SW480 (cell line): ENCODE measurements at regions not wholly inside any gene's neighbourhood (a gene's known extent, or its start where the extent isn't known, plus 50 kb on each side); places are given as distances from the start of the nearest gene placed in this dataset.
"Not testable (repeated sequence)": the region's sequence is repeated elsewhere in the genome, so short reads cannot be mapped to it uniquely, and the experiment has no call there.

Experiments
- DNase-seq: peaks from one replicate; pipeline ENCODE4 v3.0.0-alpha.2; 2016; ENCODE audit warnings: low spot score

DNA sequence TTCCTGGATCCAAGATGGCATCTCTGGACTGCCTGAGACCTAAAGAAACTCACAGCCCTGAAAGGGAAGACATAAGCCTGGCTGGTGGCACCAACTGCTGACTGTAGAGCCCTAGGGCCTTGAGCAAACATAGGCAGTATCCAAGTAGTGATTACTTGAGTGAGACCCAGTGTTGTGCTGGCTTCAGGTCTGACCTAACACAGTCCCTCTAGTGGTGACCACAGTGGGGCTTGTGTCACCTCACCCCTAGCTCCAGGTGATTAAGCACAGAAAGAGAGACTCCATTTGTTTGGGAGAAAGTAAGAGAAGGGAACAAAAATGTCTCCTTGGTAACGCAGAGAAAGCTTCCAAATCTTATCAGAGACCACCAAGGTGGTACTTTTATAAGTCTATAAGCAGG, 496.3 kb upstream of the HTR2C start:
- no peak for DNase-seq

DNA sequence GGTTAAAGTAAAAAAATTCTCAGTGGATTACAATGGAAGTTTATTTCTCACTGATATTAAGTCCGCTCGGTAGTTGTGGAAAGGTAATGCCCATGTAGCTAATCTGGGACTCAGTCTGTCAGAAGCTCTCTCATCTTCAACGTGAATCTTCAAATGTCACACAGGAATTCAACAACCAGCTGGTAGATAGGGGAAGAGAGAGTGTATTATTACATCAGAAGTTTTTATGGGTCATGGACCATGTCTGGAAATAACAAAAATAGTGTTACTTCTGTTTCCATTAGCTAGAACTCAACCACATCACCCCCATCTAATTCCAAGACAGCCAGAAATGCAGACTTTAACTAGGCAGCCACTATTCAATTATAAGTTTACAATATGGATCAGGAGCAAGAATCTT, 506.1 kb upstream of the HTR2C start:
- no peak for DNase-seq

DNA sequence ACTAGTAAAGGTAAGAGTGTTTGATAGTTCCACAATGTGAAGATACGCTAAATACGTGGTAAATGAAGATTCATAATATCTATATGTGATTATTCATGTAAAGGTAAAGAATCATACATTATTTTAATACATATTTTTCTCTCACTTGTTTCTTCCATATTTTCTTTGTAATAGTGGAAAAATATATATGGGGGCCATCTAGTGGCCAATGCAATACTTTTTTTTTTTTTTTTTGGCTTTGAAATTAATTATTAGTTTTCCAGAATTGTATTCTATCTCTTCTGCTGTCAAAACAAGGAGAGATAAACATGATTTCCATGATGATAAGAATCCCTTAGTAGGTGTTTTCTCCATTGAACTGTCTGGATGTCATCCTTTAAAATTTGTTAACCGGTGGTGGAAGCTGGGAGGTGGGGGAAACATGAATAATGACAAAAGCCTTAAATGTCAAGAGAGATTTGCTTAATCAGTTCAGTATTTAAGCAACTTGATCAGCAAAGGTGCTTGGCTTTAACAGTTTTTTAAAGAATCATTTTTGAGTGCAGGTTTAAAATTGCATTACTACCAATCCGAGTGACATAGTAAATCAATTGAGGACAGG, 508.7 kb upstream of the HTR2C start:
- DNase-seq, result no peak

DNA sequence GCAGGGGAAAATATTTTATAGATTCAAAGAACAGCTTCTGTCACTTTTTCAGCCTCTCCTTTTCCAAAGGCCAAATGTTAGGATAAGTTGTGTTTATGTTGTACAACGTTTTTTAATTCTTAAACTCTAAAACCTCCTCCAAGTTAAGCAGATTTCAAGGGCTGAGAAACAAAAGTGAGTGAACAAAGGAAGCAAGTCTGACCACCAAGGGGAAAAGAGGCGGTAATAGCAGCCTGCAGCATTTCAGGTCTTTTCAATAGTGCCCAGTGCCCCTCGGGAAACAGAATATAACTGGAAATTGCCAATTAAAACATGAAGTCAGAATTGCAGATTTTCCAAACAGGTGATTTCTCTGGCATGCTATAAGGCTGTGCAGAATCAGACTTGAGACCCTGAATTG, 510.0 kb upstream of the HTR2C start:
- DNase-seq, result no peak

DNA sequence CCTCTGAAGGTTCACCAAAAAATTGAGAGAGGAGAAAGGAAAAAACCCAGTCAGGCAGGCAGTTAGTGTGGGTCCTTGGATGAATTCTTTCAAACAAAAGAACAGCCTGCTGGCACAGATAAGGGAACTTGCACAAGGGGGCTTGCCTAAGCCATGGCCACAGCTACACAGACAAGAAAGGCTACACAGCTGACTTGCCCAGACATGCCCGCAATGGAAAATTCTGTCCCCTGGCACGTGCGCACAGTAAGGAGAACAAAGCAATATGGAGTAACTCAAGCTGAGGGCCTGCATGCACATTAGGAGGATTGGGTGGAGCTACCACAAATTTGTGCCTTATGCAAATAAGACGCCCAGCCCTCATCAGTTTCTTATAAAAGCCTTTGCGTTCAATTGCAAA, 512.5 kb upstream of the HTR2C start:
- DNase-seq, result no peak

DNA sequence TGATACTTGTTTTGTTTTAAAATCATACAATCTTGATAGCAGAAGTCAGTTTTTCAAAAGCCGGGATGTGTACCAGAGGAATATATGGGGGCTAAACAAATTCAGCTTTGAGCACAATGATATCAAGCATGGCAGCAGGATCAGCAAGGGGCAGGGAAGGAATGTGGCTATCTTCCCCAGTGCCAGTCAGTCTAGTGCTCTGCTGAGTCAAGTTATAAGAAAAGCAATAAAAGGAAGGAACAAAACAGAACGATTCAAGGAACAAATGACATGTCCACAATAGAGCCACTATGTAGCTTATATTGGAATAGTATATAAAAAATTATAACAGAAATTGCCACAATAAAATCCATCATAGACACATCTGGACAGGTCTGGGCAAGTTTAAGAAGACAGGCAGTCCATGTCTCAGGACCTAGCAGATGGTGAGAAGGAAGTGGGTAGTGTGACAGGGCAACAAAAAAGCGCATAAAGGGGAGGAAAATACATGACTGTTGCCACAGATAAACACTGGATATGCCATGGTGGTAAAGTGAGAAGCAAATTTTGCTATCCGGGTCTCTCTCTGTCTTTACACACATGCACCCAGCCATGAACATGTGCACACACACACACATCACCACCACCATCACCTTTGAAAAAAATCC, 518.2 kb upstream of the HTR2C start:
- no peak for DNase-seq

DNA sequence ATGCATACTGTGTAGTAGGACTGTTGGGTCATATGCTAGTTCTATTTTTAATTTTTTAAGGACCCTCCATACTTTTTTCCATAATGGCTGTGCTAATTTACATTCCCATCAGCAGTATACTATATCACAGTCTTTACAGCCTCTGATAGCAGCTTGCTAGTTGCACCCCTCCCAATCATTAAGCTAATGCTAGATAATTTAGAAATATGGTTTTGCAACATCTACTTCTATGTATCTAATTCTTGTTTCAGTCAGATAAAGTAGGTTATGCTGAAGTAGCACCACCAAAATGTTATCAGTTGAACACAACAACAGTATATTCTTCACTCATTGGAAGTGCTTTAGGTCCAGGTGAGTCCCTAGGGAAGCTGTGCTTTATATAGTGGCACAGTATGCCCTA, 522.7 kb upstream of the HTR2C start:
- DNase-seq, result no peak

DNA sequence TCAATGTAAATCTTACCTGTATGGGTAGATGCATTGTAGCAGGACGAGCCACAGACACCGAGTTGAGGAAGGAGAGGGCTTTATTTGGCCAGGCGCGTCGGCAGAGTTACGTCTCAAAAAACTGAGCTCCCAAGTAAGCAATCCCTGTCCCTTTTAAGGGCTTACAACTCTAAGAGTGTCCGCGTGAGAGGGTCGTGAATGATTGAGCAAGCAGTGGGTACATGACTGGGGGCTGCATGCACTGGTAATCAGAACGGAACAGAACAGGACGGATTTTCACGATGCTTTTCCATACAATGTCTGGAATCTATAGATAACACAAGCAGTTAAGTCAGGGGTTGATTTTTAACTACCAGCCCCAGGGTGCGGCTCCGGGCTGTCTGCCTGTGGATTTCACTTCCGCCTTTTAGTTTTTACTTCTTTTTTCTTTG, 524.9 kb upstream of the HTR2C start:
- no peak for DNase-seq

DNA sequence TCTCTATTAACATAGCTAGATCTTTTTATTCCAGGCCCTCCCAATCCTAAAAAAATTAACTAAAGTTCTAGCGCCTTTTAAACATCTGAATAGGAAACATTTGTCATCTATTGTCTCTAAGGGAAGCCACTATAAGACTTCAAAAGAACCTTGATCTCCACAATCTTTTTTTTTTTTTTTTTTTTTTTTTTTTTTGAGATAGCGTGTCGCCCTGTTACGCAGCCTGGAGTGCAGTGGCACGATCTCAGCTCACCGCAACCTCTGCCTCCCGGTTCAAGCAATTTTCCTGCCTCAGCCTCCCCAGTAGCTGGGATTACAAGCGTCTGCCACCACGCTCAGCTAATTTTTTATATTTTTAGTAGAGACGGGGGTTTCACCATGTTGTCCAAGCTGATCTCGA, 526.5 kb upstream of the HTR2C start:
- DNase-seq, result not testable (repeated sequence)

DNA sequence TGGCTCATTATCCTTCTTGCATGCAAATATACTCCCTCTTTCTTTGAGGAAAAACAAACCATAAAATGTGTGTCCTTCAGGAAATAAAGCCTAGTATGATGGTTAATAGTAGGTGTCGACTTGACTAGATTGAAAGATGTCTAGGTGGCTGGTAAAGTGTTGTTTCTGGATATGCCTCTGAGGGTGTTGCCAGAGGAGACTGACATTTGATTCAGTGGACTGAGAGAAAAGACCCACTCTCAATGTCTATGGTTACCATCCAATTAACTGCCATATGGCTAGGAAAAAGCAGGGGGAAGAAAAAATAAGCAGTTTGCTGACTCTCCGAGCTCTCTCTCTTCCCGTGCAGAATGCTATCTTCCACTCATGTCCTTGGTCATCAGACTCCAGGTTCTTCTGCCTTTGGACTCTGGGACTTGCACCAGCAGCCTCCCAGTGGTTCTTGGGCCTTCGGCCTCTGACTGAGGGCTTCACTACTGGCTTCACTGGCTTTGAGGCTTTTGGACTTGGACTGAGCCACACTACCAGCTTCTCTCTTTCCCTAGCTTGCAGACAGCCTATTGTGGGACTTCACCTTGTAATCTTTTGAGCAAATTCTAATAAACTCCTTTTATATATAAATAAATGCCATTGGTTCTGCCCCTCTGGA, 532.1 kb upstream of the HTR2C start:
- DNase-seq, result no peak

DNA sequence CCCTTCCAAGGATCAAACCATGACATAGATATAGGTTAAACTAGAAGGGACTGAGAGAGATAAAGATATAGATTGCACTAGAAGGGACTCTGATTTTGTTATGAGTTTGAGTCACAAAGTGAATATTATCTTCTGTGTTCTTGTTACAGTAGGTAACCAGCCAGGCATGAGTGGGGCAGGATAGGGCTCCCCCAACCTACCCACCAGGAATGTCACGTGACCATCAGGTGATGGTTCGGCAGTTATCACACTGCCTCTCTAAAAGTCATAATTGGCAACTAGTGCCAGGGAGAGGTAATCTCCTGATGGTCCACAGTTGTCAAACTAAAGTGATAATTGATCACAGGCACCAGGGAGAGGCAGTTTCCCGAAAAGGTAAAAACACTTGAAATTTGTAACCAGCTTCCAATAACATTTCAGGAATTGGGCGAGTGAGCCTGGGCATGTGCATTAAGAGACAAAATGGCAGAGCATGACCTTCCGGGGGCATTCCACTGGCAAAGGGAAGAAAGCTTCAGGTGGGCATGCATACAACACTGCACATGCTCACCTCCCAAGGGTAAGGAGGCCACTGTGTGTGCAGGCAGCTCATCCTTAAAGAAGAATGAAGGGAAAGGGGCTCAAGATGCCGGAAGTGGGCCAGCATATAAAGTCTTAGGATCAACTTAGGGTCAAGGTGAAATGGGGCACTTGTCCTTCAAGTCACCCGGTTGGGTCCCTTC, 533.6 kb upstream of the HTR2C start:
- DNase-seq, result no peak

DNA sequence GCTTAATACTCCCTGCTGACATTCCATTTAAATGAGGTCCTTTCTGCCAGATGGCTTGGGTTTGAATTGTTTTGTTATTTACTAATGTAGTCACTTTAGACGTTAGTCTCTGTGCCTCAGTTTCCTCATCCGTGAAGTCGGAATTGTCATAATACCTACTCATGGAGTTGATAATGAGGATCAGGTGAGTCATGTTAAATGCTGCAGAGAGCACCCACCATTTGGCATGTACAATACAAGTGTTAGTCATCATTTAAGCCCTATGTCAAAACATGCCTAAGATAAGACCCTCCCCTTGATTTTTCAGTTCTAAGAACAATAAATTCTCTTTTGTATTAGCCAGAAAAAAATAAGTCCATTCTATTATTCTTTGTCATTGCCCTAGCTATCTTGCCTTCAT, 534.8 kb upstream of the HTR2C start:
- no peak for DNase-seq

DNA sequence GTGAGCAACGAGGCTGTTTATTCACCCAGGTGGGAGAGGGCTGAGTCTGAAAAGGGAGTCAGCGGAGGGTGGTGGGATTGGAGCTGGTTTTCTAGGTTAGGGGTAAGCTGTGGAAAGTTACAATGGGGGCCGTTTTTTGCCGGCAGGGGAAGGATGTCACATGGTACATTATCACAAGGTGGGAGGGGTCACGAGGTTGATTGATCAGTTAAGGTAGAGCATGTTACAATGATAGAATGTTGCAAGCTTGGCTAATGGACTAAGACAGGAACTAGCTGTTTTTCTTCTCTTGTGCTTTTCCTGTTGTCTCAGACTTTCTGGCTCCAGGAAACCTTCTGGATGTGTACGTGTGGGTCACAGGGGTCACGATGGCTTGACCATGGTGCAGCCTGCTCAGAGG, 536.3 kb upstream of the HTR2C start:
- DNase-seq, result no peak

DNA sequence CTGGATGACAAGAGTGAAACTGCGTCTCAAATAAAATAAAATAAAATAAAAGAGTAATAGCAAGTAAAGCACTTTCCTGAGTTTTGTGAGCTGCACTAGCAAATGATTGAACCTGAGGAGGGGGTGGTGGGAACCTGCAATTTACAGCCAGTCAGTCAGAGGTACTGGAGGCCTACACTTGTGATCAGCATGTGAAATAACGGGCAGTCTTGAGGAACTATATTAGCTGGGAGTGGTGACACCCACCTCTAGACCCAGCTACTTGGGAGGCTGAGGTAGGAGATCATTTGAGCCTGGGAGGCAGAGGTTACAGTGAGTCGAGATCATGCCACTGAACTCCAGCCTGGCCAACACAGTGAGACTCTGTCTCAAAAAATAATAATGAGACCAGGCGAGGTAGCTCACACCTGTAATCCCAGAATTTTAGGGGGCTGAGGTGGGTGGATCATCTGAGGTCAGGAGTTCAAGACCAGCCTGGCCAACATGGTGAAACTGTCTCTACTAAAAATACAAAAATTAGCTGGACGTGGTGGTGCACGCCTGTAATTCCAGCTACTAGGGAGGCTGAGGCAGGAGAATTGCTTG, 537.1 kb upstream of the HTR2C start:
- DNase-seq, result no peak

DNA sequence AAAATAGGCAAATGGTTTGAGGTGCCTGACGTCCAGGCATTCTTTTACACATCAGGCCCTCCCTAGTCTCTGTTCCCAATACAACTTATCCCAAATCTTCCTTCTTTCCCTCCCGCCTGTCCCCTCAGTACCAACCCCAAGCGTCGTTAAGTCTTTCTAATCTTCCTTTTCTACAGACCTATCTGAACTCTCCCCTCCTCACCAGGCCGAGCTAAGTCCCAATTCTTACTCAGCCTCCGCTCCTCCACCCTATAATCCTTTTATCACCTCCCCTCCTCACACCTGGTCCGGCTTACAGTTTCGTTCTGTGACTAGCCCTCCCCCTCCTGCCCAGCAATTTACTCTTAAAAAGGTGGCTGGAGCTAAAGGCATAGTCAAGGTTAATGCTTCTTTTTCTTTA, 542.4 kb upstream of the HTR2C start:
- not testable (repeated sequence) for DNase-seq

DNA sequence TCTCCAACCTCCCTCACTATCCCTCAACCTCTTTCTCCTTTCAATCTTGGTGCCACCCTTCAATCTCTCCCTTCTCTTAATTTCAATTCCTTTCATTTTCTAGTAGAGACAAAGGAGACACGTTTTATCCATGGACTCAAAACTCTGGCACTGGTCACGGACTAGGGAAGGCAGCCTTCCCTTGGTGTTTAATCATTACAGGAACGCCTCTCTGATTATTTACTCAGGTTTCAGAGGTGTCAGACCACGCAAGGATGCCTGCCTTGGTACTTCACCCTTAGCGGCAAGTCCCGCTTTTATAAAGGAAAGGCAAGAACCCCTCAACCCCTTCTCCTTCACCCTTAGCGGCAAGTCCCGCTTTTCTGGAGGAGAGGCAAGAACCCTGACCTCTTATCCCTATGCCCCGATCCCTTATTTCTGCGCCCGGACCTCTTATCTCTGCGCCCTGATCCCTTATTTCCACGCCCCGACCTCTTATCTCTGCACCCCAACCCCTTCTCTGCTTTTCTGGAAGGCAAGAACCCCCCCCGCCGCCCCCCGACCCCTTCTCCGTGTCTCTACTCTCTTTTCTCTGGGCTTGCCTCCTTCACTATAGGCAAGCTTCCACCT, 543.1 kb upstream of the HTR2C start:
- not testable (repeated sequence) for DNase-seq

DNA sequence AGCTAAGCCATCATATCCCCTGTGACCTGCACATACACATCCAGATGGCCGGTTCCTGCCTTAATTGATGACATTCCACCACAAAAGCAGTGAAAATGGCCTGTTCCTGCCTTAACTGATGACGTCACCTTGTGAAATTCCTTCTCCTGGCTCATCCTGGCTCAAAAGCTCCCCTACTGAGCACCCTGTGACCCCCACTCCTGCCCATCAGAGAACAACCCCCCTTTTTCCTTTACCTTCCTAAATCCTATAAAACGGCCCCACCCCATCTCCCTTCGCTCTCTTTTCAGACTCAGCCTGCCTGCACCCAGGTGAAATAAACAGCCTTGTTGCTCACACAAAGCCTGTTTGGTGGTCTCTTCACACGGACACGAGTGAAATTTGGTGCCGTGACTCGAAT, 543.8 kb upstream of the HTR2C start:
- DNase-seq, result not testable (repeated sequence)

DNA sequence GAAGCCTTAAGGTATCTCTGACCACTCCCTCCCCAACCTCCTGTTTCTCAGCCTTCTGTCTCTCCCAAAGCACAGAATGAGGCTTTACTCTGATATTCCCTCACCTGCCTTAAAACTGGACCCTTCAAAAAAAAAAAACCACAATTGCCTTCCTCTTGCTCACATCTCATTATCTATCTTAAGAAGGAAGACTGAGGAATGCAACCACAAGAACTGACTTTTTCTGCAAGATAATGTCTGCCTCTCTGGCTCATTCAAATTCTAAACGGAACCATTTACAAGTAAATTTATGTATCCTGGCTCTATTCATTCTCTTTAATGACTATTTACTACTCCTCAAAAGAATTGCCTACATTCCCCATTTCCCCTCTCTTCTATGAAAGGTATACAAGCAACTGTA, 545.5 kb upstream of the HTR2C start:
- no peak for DNase-seq

DNA sequence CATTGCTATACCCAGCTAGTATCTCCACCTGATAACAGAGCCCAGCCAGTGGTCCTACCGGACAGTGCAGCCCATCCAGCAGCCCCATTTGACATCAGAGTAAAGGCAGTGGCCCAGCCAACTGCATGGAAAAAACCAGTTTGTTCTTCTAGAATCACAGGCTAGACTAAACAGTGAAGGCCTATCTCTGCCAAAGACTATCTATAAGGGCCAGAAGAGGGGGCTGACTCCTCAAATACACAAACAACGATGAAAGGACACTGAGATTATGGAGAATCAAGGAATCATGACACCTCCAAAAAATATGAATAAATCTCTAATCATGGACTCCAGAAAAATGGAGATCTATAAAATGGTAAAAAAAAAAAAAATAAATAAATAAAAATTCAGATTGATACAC, 546.4 kb upstream of the HTR2C start:
- no peak for DNase-seq

DNA sequence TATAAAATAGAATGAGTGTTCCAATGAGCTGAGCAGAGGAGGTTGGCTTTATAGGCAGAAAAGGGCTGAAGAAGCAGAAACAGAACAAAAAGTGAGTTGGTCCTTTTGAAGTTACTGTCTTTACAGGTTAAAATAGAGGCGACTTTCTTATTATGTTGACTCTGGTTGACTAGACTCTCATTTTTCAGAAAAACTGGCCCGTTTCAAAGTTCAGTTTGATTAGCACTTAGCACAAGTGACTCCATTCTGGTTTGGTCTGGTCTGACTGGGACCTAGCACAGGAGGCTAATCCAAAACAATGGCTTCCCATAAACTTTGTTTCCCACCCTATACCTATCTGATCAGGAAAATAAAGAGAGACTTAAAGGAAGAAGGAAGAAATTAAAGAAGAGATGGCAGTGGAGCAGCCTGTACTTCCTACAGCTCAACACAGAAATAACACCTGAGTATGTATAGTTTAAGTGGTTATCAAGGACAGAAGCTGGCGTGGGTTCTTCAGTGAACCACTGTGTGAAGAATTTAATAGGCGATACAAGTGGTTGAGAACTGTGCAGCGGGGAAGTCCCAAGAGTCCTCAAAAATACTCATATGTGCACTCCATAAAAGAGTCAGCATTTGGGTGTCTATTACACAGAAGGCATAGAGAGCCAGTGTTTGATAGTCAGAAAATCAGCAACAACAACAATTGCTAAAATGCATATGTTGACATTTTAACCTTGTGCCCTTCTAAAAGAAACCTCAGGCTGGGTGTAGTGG, 554.8 kb upstream of the HTR2C start:
- no peak for DNase-seq

DNA sequence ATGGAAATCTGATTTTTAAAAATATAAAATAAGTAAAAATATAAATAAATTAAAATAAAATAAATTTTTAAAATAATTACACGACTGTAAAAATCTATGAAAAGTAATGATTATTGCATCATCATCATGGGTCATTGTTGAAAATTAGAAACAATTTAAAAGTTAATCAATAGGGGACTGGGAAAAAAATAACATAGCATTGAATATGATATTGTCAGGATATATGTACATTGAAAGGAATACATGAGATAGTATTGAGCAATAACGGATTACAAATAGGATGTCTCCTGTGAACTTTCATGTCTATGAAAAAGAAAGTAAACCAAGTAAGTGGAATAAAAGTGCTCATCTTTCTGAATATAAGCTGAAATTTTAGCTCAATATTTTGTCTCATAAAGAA, 566.8 kb upstream of the HTR2C start:
- DNase-seq, result no peak

DNA sequence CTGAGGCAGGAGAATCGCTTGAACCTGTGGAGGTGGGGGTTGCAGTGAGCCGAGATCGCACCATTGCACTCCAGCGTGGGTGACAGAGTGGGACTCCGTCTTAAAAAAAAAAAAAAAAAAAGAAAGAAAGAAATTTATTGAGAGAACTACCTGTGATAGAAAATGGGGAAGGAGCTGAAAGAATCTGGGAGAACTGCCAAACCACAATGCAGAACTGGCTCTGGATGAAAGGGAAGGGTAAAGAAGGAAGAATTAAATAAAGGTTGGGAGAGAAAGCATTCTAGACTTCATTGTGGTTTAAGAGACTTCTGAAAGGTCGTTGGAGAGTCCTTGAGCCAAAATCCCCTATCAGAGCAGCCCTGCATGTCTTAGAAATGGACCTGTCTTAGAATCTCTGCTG, 567.9 kb upstream of the HTR2C start:
- DNase-seq, result no peak
